SK-N-SH (cell line): ENCODE measurements at regions not wholly inside any gene's neighbourhood (a gene's known extent, or its start where the extent isn't known, plus 50 kb on each side); places are given as distances from the start of the nearest gene placed in this dataset.

Experiments
- CTCF ChIA-PET: fragments of 300-600, 350-600 bp; formaldehyde crosslinking; extraction: SDS; loops from one replicate; lab custom pipeline; 2021; lab: Yijun Ruan, JAX
- POLR2A ChIA-PET: fragments of 350-600 bp; sonication (Branson Sonifier 250); formaldehyde crosslinking; extraction: SDS; loops from one replicate; lab custom pipeline; 2020; ENCODE audit warnings: antibody characterized with exemption, inconsistent platforms; lab: Yijun Ruan, JAX
- DNase-seq: peaks from one replicate; pipeline ENCODE4 v3.0.0; 2012
- H2AFZ ChIP-seq: fragments of 200-600 bp; sonication (generic); 2 replicates; pipeline ENCODE4 v1.8.1; 2016; ENCODE audit warnings: antibody characterized with exemption, mild to moderate bottlenecking, low read depth
- H3F3A ChIP-seq: fragments of 200-600 bp; sonication (generic); replicated peaks from 2 replicates; pipeline ENCODE3; 2016; ENCODE audit warnings: antibody characterized with exemption, mild to moderate bottlenecking; ENCODE audit not compliant: insufficient read depth
- H3K27ac ChIP-seq, 2 experiments: fragments of 200-500 bp in 1 of 2; fragments of 200-600 bp in 1 of 2; sonication (Bioruptor generic) in 1 of 2; sonication (generic), shearing (Covaris generic) in 1 of 2; 2 replicates each; pipeline versions ENCODE4 v1.5.1 to v1.6.1; 2014 to 2016; ENCODE audit warnings: low read depth in 2 of 2, inconsistent platforms in 1 of 2, low read length in 1 of 2, mild to moderate bottlenecking in 1 of 2, mixed read lengths in 1 of 2
- H3K27me3 ChIP-seq: fragments of 200-600 bp; sonication (generic), shearing (Covaris generic); 2 replicates; pipeline ENCODE4 v1.6.1; 2016; ENCODE audit warnings: mixed run types; ENCODE audit not compliant: insufficient read depth
- H3K36me3 ChIP-seq, 2 experiments: fragments of 200-500 bp in 1 of 2; fragments of 200-600 bp in 1 of 2; sonication (Bioruptor generic) in 1 of 2; sonication (generic) in 1 of 2; replicated peaks in 1 of 2; 2 replicates each; pipeline versions ENCODE3 to v1.5.1; 2014 to 2016; ENCODE audit warnings: low read length in 1 of 2, mild to moderate bottlenecking in 1 of 2; ENCODE audit not compliant: insufficient read depth in 2 of 2, control insufficient read depth in 1 of 2
- H3K4me1 ChIP-seq, 2 experiments: fragments of 200-500 bp in 1 of 2; fragments of 200-600 bp in 1 of 2; sonication (Bioruptor generic) in 1 of 2; sonication (generic), shearing (Covaris generic) in 1 of 2; 2 replicates each; pipeline versions ENCODE4 v1.5.1 to v1.6.1; 2014 to 2016; ENCODE audit warnings: low read depth in 1 of 2, low read length in 1 of 2, mixed run types in 1 of 2; ENCODE audit not compliant: insufficient read depth in 2 of 2, control insufficient read depth in 1 of 2
- H3K4me2 ChIP-seq: fragments of 200-600 bp; sonication (generic), shearing (Covaris generic); 2 replicates; pipeline ENCODE4 v1.6.1; 2017; ENCODE audit warnings: mixed run types
- H3K4me3 ChIP-seq, 2 experiments: fragments of 200-500 bp in 1 of 2; fragments of 200-600 bp in 1 of 2; sonication (Bioruptor generic) in 1 of 2; sonication (generic), shearing (Covaris generic) in 1 of 2; 2 replicates each; pipeline versions ENCODE4 v1.5.1 to v1.8.1; 2014 to 2016; ENCODE audit warnings: low read depth in 2 of 2, inconsistent platforms in 1 of 2, low read length in 1 of 2, mild to moderate bottlenecking in 1 of 2, mixed read lengths in 1 of 2, moderate library complexity in 1 of 2
- H3K79me2 ChIP-seq: fragments of 200-600 bp; sonication (generic); 2 replicates; pipeline ENCODE4 v1.8.1; 2017; ENCODE audit warnings: mild to moderate bottlenecking; ENCODE audit not compliant: insufficient read depth
- H3K9ac ChIP-seq: fragments of 200-600 bp; sonication (generic); 2 replicates; pipeline ENCODE4 v1.6.1; 2017; ENCODE audit warnings: mixed run types
- H3K9me2 ChIP-seq: fragments of 200-600 bp; sonication (generic); 2 replicates; pipeline ENCODE4 v1.6.1; 2017; ENCODE audit warnings: mixed run types
- H3K9me3 ChIP-seq: fragments of 200-600 bp; sonication (generic); 2 replicates; pipeline ENCODE4 v1.6.1; 2017; ENCODE audit warnings: mixed run types, mild to moderate bottlenecking, moderate library complexity
- H4K20me1 ChIP-seq: fragments of 200-600 bp; sonication (generic); 2 replicates; pipeline ENCODE4 v1.6.1; 2017; ENCODE audit warnings: mild to moderate bottlenecking, mixed run types; ENCODE audit not compliant: insufficient read depth
- CHD2 ChIP-seq: fragments of 150-350 bp; IDR thresholded peaks from 2 replicates; pipeline ENCODE4 v1.6.1; 2018; ENCODE audit warnings: low read length; ENCODE audit not compliant: partially characterized antibody
- ELF1 ChIP-seq: IDR thresholded peaks from 2 replicates; pipeline ENCODE4 v1.4.0; 2012
- FOSL2 ChIP-seq: IDR thresholded peaks from 2 replicates; pipeline ENCODE4 v1.4.0; 2012; ENCODE audit warnings: low read depth, mild to moderate bottlenecking, moderate library complexity, borderline replicate concordance
- FOXJ3 ChIP-seq: sonication (generic); formaldehyde crosslinking; IDR thresholded peaks from 2 replicates; pipeline ENCODE4 v1.5.1; 2020; ENCODE audit warnings: mild to moderate bottlenecking, missing genetic modification reagents
- FOXM1 ChIP-seq: IDR thresholded peaks from 2 replicates; pipeline ENCODE4 v1.4.0; 2012; ENCODE audit warnings: low read depth, mild to moderate bottlenecking
- GATA2 ChIP-seq: sonication (generic); formaldehyde crosslinking; IDR thresholded peaks from 2 replicates; pipeline ENCODE4 v1.5.0; 2020; ENCODE audit warnings: mild to moderate bottlenecking, missing genetic modification reagents
- IRF3 ChIP-seq: fragments of 150-350 bp; IDR thresholded peaks from 2 replicates; pipeline ENCODE4 v1.6.1; 2016; ENCODE audit warnings: mild to moderate bottlenecking, low read depth, low read length
- MEF2A ChIP-seq: IDR thresholded peaks from 2 replicates; pipeline ENCODE4 v1.4.0; 2012; ENCODE audit warnings: low read depth, borderline replicate concordance
- NFIC ChIP-seq: IDR thresholded peaks from 2 replicates; pipeline ENCODE4 v1.4.0; 2012; ENCODE audit warnings: borderline replicate concordance
- RAD21 ChIP-seq: IDR thresholded peaks from 2 replicates; pipeline ENCODE4 v1.6.1; 2012; ENCODE audit warnings: mild to moderate bottlenecking, low read length
- REST ChIP-seq: IDR thresholded peaks from 2 replicates; pipeline ENCODE4 v1.6.1; 2012; ENCODE audit warnings: mild to moderate bottlenecking, low read depth, low read length, moderate library complexity
- RFX5 ChIP-seq: IDR thresholded peaks from 2 replicates; pipeline ENCODE4 v1.6.1; 2012; ENCODE audit warnings: mild to moderate bottlenecking, improper control_type of control experiment, low read length
- RXRA ChIP-seq: IDR thresholded peaks from 2 replicates; pipeline ENCODE4 v1.4.0; 2012; ENCODE audit warnings: low read depth, mild to moderate bottlenecking, borderline replicate concordance
- TAF1 ChIP-seq: IDR thresholded peaks from 2 replicates; pipeline ENCODE4 v1.6.1; 2012; ENCODE audit warnings: low read depth, mild to moderate bottlenecking, low read length, moderate library complexity, borderline replicate concordance
- TCF12 ChIP-seq: IDR thresholded peaks from 2 replicates; pipeline ENCODE4 v1.4.0; 2012
- USF1 ChIP-seq: IDR thresholded peaks from 2 replicates; pipeline ENCODE4 v1.4.0; 2012; ENCODE audit warnings: low read depth, borderline replicate concordance
- YY1 ChIP-seq: IDR thresholded peaks from 2 replicates; pipeline ENCODE4 v1.4.0; 2012; ENCODE audit warnings: low read depth, mild to moderate bottlenecking
- ZBTB33 ChIP-seq: IDR thresholded peaks from 2 replicates; pipeline ENCODE4 v1.4.0; 2012; ENCODE audit warnings: low read depth, borderline replicate concordance

GRCh38 chr16:63776437-63776836 lies 1345.4 kb downstream of the CDH11 start:
- Histone ChIP-seq H3F3A (no peaks in the 10 kb centered on the region), H3K79me2 (no peaks in the 10 kb centered on the region), H3K27me3 (no peaks in the 10 kb centered on the region), H3K4me2 (no peak overlapping the region), H3K4me3 (no peak overlapping the region), H3K4me1 (no peaks in the 10 kb centered on the region), H4K20me1 (no peaks in the 10 kb centered on the region), H3K36me3 (no peaks in the 10 kb centered on the region), H3K9me3 (no peaks in the 10 kb centered on the region), H3K27ac (no peak overlapping the region), H2AFZ (no peak overlapping the region), H3K9ac (no peak overlapping the region), H3K9me2 (no peaks in the 10 kb centered on the region)
- POLR2A ChIA-PET, result no interaction called here
- CTCF ChIA-PET, result no interaction called here
- TF ChIP-seq REST (no peak), ZBTB33 (no peak), NFIC (no peak)
- no peak for DNase-seq

DNA sequence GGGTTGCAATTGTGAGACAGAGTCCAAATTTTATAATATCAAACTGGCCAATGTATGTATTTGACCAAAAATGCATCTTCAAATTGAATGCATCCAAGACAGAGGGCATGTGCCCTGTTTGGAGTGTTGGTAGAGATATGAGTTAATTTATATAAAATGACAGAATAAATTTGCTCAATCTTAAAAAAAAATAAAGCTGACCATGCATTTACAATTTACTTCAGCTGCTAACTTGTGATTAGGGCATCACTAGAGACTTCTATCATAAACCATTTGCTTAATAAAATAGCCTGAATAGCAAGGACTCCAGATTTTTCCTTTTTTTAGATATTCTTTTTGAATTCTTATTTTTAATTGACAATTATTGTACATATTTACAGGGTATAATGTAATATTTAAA lies 1345.8 kb downstream of the CDH11 start:
- Histone ChIP-seq H3K27ac (no peak overlapping the region), H4K20me1 (no peaks in the 10 kb centered on the region), H3K9ac (no peak overlapping the region), H3K27me3 (no peaks in the 10 kb centered on the region), H3F3A (no peaks in the 10 kb centered on the region), H3K4me1 (no peaks in the 10 kb centered on the region), H3K4me2 (no peak overlapping the region), H3K9me3 (no peaks in the 10 kb centered on the region), H3K36me3 (no peaks in the 10 kb centered on the region), H3K79me2 (no peaks in the 10 kb centered on the region), H2AFZ (no peak overlapping the region), H3K4me3 (no peak overlapping the region), H3K9me2 (no peaks in the 10 kb centered on the region)
- ChIA-PET POLR2A (no interaction called here), CTCF (no interaction called here)
- TF ChIP-seq IRF3 (no peak), FOXJ3 (no peak), GATA2 (CRISPR knock-in tag) (no peak), RAD21 (no peak), ELF1 (no peak), NFIC (no peak), RXRA (no peak), YY1 (no peak), CHD2 (no peak), TAF1 (no peak), FOSL2 (no peak), TCF12 (no peak), MEF2A (no peak), USF1 (no peak), RFX5 (no peak), FOXM1 (no peak)
- DNase-seq, result no peak
